ENCODE measurements at regions not wholly inside any gene's neighbourhood (a gene's known extent, or its start where the extent isn't known, plus 50 kb on each side); places are given as distances from the start of the nearest gene placed in this dataset.

- no peak for DNase-seq (ENCODE audit: low read depth)
Observed at GRCh38 chr16:86444661-86445060, 65.7 kb upstream of the FOXF1 start.

GRCh38 chr16:86446279-86446678 lies 64.0 kb upstream of the FOXF1 start:
- no peak for DNase-seq (ENCODE audit: low read depth)

- DNase-seq (ENCODE audit: low read depth) = no peak
Observed at GRCh38 chr16:86447228-86447627, 63.1 kb upstream of the FOXF1 start.

GRCh38 chr16:86448306-86448890 lies 61.9 kb upstream of the FOXF1 start:
- no peak for DNase-seq (ENCODE audit: low read depth)

- no peak for DNase-seq (ENCODE audit: low read depth)
Observed at GRCh38 chr16:86449446-86450095, 60.8 kb upstream of the FOXF1 start.

- DNase-seq (ENCODE audit: low read depth) = no peak
Observed at GRCh38 chr16:86450691-86451090, 59.6 kb upstream of the FOXF1 start.

GRCh38 chr16:86452451-86452850 lies 57.9 kb upstream of the FOXF1 start:
- DNase-seq (ENCODE audit: low read depth) = no peak

- DNase-seq (ENCODE audit: low read depth) = no peak
Observed at GRCh38 chr16:86455116-86455515, 55.2 kb upstream of the FOXF1 start.

GRCh38 chr16:86455640-86456039 lies 54.7 kb upstream of the FOXF1 start:
- no peak for DNase-seq (ENCODE audit: low read depth)

- no peak for DNase-seq (ENCODE audit: low read depth)
Observed at GRCh38 chr16:86457501-86458148, 52.7 kb upstream of the FOXF1 start.

GRCh38 chr16:86458149-86458777 lies 52.1 kb upstream of the FOXF1 start:
- no peak for DNase-seq (ENCODE audit: low read depth)

GRCh38 chr16:86459266-86459665 lies 51.1 kb upstream of the FOXF1 start:
- no peak for DNase-seq (ENCODE audit: low read depth)

All from activated gamma-delta T cell treated with anti-CD3 and anti-CD28 coated beads, Interleukin-2, amount 50 U/mL, for 16 hours (primary cell).